Fibroblast of the aortic adventitia (primary cell): ENCODE measurements at regions not wholly inside any gene's neighbourhood (a gene's known extent, or its start where the extent isn't known, plus 50 kb on each side); places are given as distances from the start of the nearest gene placed in this dataset.
"Not testable (repeated sequence)": the region's sequence is repeated elsewhere in the genome, so short reads cannot be mapped to it uniquely, and the experiment has no call there.

Experiments
- DNase-seq: peaks from one replicate; pipeline ENCODE4 v3.0.0-alpha.2; 2010; ENCODE audit warnings: low read depth
- H3K4me3 ChIP-seq: 2 replicates; pipeline ENCODE4 v1.5.1; 2011; ENCODE audit warnings: low read depth, mild to moderate bottlenecking, control low read depth, low read length, moderate library complexity
- TF ChIP-seq, protein P1 (sequence below): IDR thresholded peaks from 2 replicates; pipeline ENCODE4 v1.5.1; 2011; ENCODE audit warnings: mild to moderate bottlenecking, low read length, control low read depth, inconsistent platforms; ENCODE audit not compliant: insufficient read depth

DNA sequence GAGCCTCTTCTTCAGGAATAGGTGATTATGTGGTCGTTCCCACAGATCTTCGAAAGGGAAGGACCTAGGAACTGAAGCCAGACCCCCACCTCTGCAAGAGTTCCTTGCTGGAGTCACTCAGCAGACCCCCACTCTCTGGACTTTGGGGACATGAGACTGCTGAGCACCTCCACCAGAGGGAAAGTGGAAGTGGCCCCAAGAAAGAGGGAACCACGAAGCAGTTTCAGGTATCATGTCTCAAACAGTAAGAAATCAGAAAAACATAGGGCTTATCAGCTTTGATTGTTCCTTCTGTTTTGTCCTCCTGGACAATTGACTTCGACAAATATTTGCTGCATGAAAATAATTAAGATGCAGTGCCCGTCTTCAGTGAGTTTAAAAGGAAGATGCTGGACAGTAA, 98.9 kb downstream of the CDRT15L2 start:
- H3K4me3 ChIP-seq, DNase-seq: not testable (repeated sequence)

DNA sequence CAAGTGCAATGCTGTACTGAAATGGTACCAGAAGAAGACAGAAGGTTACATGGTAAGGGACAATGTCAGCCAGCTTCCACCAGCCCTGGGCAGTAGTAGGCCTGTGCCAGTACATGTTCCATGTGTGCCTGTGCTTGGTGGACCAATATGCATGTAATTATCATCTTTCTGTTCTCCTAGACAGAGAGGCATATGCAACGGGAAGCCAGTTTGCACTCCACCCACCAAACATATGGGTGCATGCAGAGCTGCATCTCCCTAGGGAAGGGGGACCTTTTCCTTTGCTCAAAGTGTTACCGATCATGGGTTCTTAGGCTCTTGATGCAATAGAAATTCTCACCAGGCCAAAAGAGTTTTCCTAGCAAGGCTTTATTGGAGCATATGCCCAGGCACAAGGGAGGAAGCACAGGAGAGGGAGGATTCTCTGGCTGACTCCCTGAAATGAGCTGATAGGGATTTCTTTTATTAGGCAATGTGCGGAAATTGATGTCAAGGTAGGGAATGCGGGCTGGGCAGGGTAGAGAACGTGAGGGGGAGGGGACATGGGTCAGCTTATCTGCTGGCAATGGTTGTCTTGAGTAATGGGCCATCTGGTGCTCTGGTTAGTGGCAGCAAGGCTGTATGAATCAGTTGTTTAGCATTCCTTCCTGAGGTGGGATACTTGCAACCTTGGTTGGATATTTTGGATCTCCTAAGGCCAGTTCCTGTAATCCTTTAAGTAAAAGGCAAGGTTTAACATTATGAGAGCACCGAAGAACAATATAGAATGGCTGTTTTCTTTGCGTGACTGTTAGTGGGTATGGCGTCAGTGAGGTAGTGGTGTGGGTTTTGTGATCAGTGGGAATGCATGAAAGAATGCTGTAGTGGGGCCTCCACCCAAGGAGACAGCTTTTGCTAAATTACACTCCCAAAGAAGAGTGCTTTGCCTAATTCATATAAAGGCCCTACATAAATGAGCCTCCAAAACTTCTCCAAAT, 102.5 kb downstream of the CDRT15L2 start:
- peak; percentile 23 for DNase-seq
- H3K4me3 ChIP-seq: not testable (repeated sequence)

GRCh38 chr17:20683651-20684229, 104.2 kb downstream of the CDRT15L2 start:
- H3K4me3 ChIP-seq, DNase-seq: not testable (repeated sequence)

- not testable (repeated sequence) for DNase-seq, H3K4me3 ChIP-seq
Observed at GRCh38 chr17:20684975-20685374, 105.5 kb downstream of the CDRT15L2 start.

- not testable (repeated sequence) for H3K4me3 ChIP-seq, DNase-seq
Observed at GRCh38 chr17:20687584-20687983, 108.1 kb downstream of the CDRT15L2 start.

DNA sequence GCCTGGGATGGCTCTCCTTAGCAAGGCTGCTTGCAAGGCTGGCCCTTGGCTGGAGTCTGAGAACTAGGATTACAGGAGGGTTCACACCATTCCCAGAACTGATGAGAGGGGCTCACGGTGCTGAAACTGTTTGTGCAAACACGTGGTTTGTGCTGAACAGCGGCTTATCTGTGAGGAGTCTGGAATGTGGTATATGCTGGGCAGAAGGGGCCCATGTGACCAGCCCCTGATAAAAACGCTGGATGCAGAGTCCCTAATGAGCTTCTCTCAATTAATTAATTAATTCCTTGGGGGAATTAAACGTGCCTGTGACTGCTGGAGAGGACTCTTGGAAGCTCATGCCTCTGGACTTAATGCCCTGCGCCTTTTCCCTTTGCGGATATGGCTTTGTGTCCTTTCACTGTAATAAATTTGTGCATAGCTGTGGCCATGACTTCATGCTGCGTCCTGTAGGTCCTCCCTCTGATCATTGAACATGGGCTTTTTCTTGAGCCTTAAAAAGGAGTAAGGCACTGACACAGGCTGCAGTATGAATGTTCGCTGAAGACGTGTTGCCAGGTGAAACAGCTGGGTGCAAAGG, 109.7 kb downstream of the CDRT15L2 start:
- DNase-seq, H3K4me3 ChIP-seq: not testable (repeated sequence)

- H3K4me3 ChIP-seq, DNase-seq: not testable (repeated sequence)
Observed at GRCh38 chr17:20692706-20693105, 113.2 kb downstream of the CDRT15L2 start.

DNA sequence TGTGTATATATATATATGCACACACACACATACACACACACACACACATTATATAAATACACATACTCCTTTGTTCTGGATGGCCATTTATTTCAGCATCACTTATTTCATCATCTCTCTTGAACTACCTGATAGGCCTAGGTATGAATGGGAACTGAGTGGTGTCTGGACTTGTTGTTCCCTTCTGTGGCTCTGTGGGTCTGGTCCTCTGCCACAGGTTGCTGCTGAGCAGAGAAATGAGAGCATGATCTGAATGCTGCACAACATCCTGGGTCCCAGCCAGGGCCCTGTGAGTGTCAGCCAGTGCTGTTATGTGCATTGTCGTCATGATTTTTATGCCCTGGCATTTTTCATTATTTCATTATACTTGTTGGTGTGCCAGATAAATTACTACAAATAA, 116.3 kb downstream of the CDRT15L2 start:
- H3K4me3 ChIP-seq, DNase-seq: not testable (repeated sequence)

DNA sequence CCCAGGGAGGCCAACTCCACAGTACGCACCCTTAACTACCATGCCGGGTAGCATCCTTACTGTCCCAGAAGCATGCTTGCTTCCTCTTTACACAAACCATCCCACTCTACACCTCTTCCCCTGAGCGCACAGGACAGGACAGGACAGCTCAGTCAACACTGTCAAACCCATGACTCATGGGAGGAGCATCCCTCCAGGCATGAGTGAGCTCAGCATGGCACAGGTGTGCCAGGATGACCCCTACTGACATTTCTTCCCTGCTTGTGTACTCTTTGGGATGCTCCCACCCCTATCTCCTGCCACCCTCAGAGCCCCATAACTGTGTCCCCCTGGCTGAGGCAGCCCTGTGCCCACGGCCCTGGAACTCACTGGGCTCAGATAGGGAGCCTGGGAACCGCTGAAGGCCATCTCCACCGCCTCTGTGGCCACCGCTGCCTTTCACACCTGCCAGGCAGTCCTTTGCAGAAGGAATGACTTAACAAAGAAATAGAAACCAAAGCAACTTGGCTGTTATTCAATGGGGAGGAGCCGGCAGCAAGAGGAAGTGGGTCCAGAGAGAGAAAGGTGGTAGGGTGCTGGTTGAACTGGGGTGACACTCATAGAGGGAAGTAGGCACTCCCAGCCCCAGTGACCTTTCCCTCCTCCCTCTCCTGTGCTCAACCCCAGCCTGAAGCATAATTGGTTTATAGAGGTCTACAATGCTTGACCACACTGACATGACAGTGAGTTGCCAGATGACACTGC, 119.1 kb downstream of the CDRT15L2 start:
- H3K4me3 ChIP-seq, DNase-seq: not testable (repeated sequence)

GRCh38 chr17:20700528-20700927, 121.0 kb downstream of the CDRT15L2 start:
- not testable (repeated sequence) for H3K4me3 ChIP-seq, DNase-seq

- not testable (repeated sequence) for DNase-seq, H3K4me3 ChIP-seq
Observed at GRCh38 chr17:20701366-20701765, 121.8 kb downstream of the CDRT15L2 start.

- DNase-seq: no peak
- H3K4me3 ChIP-seq: no peak overlapping the region
- TF ChIP-seq, protein P1, sequence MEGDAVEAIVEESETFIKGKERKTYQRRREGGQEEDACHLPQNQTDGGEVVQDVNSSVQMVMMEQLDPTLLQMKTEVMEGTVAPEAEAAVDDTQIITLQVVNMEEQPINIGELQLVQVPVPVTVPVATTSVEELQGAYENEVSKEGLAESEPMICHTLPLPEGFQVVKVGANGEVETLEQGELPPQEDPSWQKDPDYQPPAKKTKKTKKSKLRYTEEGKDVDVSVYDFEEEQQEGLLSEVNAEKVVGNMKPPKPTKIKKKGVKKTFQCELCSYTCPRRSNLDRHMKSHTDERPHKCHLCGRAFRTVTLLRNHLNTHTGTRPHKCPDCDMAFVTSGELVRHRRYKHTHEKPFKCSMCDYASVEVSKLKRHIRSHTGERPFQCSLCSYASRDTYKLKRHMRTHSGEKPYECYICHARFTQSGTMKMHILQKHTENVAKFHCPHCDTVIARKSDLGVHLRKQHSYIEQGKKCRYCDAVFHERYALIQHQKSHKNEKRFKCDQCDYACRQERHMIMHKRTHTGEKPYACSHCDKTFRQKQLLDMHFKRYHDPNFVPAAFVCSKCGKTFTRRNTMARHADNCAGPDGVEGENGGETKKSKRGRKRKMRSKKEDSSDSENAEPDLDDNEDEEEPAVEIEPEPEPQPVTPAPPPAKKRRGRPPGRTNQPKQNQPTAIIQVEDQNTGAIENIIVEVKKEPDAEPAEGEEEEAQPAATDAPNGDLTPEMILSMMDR: no peak
Observed at GRCh38 chr17:20702692-20703091, 123.2 kb downstream of the CDRT15L2 start.
